Fibroblast of lung (primary cell): ENCODE measurements at regions not wholly inside any gene's neighbourhood (a gene's known extent, or its start where the extent isn't known, plus 50 kb on each side); places are given as distances from the start of the nearest gene placed in this dataset.

Source experiments
- DNase-seq, 2 donors: peaks; one replicate each; pipeline versions ENCODE4 v3.0.0 to v3.0.0-alpha.2; 2010; ENCODE audit warnings: low read depth in 2 of 2
- H2AFZ ChIP-seq: 2 replicates; pipeline ENCODE4 v1.5.1; 2012; ENCODE audit warnings: low read length, control low read depth, inconsistent platforms
- H3K27ac ChIP-seq: 2 replicates; pipeline ENCODE4 v1.5.1; 2011; ENCODE audit warnings: low read length, control low read depth; ENCODE audit not compliant: insufficient read depth
- H3K27me3 ChIP-seq: 2 replicates; pipeline ENCODE4 v1.5.1; 2011; ENCODE audit warnings: mild to moderate bottlenecking, low read length; ENCODE audit not compliant: control insufficient read depth, insufficient read depth
- H3K36me3 ChIP-seq: 2 replicates; pipeline ENCODE4 v1.5.1; 2011; ENCODE audit warnings: low read length; ENCODE audit not compliant: control insufficient read depth, insufficient read depth
- H3K4me1 ChIP-seq: 2 replicates; pipeline ENCODE4 v1.5.1; 2011; ENCODE audit warnings: low read length; ENCODE audit not compliant: control insufficient read depth, insufficient read depth; ENCODE audit errors: extremely low read depth
- H3K4me2 ChIP-seq: 2 replicates; pipeline ENCODE4 v1.5.1; 2011; ENCODE audit warnings: low read length, control low read depth; ENCODE audit not compliant: insufficient read depth; ENCODE audit errors: extremely low read depth
- H3K4me3 ChIP-seq, 4 experiments: fragments of 200-600 bp in 1 of 4; sonication (generic) in 1 of 4; replicated peaks in 1 of 4; 2 replicates each; pipeline ENCODE4 v1.5.1; 2011 to 2016; ENCODE audit warnings: low read length in 4 of 4, low read depth in 3 of 4, mild to moderate bottlenecking in 3 of 4, control low read depth in 2 of 4, inconsistent platforms in 1 of 4, mixed read lengths in 1 of 4; ENCODE audit not compliant: insufficient read depth in 1 of 4; ENCODE audit errors: control extremely low read depth in 1 of 4
- H3K79me2 ChIP-seq: 2 replicates; pipeline ENCODE4 v1.5.1; 2012; ENCODE audit warnings: mild to moderate bottlenecking, low read length, inconsistent platforms; ENCODE audit not compliant: control insufficient read depth, insufficient read depth
- H3K9ac ChIP-seq: 2 replicates; pipeline ENCODE4 v1.5.1; 2011; ENCODE audit warnings: mild to moderate bottlenecking, low read length, control low read depth; ENCODE audit not compliant: insufficient read depth
- H3K9me3 ChIP-seq: 2 replicates; pipeline ENCODE4 v1.5.1; 2012; ENCODE audit warnings: low read depth, low read length; ENCODE audit not compliant: control insufficient read depth, insufficient read depth
- H4K20me1 ChIP-seq: 2 replicates; pipeline ENCODE4 v1.5.1; 2011; ENCODE audit warnings: low read length; ENCODE audit not compliant: control insufficient read depth, insufficient read depth; ENCODE audit errors: extremely low read depth
- EZH2 ChIP-seq: IDR thresholded peaks from 2 replicates; pipeline ENCODE4 v1.5.1; 2012; ENCODE audit warnings: low read length, control low read depth, mild to moderate bottlenecking; ENCODE audit errors: missing control alignments
- TF ChIP-seq, protein P1 (sequence below), 2 donors: IDR thresholded peaks in 1 of 2; conservative IDR thresholded peaks in 1 of 2; 1 replicate in 1 of 2; 2 replicates in 1 of 2; pipeline ENCODE4 v1.5.1; 2011 to 2012; ENCODE audit warnings: low read length in 2 of 2, control low read depth in 1 of 2, inconsistent platforms in 1 of 2, low read depth in 1 of 2, mild to moderate bottlenecking in 1 of 2

DNA sequence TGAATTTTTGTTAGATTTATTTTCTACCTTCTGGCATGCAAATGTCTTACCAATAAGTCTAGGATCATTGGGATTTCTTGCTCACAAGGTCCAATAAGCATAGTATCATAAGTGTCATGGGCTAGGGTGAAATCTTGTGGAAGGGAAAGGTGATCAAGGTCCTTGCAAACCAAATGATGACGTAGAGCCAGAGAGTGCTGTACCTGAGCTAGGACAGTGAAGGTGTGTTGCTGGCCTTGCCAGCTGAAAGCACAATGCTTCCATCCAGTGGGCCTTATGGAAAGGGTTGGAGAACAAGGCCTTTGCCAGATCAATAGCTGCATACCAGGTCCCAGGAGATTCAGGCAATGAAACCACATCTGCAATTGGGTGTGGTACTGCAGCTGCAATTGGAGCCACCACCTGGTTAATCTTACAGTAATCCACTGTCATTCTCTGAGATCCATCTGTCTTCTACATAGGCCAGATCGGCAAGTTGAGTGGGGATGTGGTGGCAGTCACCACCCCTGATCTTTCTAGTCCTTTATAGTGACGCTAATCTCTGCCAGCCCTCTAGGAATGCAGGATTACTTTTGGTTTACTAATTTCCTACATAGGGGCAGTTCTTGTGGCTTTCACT, 208.9 kb upstream of the MYL2 start:
- no peak for DNase-seq
- no peak overlapping the region for H3K27ac ChIP-seq
- no peaks in the 10 kb centered on the region for H3K27me3 ChIP-seq
- no peaks in the 10 kb centered on the region for H4K20me1 ChIP-seq
- no peak overlapping the region for H3K4me3 ChIP-seq
- H2AFZ ChIP-seq: no peak overlapping the region
- no peak overlapping the region for H3K4me2 ChIP-seq
- no peaks in the 10 kb centered on the region for H3K4me1 ChIP-seq
- H3K79me2 ChIP-seq: no peaks in the 10 kb centered on the region
- TF ChIP-seq, protein P1, sequence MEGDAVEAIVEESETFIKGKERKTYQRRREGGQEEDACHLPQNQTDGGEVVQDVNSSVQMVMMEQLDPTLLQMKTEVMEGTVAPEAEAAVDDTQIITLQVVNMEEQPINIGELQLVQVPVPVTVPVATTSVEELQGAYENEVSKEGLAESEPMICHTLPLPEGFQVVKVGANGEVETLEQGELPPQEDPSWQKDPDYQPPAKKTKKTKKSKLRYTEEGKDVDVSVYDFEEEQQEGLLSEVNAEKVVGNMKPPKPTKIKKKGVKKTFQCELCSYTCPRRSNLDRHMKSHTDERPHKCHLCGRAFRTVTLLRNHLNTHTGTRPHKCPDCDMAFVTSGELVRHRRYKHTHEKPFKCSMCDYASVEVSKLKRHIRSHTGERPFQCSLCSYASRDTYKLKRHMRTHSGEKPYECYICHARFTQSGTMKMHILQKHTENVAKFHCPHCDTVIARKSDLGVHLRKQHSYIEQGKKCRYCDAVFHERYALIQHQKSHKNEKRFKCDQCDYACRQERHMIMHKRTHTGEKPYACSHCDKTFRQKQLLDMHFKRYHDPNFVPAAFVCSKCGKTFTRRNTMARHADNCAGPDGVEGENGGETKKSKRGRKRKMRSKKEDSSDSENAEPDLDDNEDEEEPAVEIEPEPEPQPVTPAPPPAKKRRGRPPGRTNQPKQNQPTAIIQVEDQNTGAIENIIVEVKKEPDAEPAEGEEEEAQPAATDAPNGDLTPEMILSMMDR (conservative IDR thresholded peaks at IDR 0.05 in 1 of 2, IDR thresholded peaks at IDR 0.05 in 1 of 2; ENCODE audit: low read depth in 1 of 2, low read length in 2 of 2): no peak
- no peak for TF ChIP-seq EZH2
- H3K36me3 ChIP-seq: no peaks in the 10 kb centered on the region
- H3K9me3 ChIP-seq: no peaks in the 10 kb centered on the region
- H3K9ac ChIP-seq: no peak overlapping the region

DNA sequence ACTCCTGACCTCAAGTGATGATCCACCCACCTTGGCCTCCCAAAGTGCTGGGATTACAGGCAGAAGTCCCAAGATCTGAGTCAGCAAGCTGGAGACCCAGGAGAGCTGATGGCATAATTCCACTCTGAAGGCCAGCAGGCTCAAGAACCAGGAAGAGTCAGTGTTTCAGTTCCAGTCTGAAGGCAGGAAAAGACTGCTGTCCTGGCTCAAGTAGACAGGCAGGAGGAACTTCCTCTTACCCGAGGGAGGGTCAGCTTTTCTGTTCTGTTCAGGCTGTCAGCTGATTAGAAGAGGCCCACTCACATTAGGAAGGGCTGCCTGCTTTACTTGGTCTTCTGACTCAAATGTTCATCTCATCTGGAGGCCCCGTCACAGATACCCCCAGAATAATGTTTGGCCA, 206.0 kb upstream of the MYL2 start:
- Histone ChIP-seq H2AFZ (no peak overlapping the region), H3K9ac (no peak overlapping the region), H3K4me1 (no peaks in the 10 kb centered on the region), H3K36me3 (no peaks in the 10 kb centered on the region), H3K4me2 (no peak overlapping the region), H3K4me3 (no peak overlapping the region), H4K20me1 (no peaks in the 10 kb centered on the region), H3K27me3 (no peaks in the 10 kb centered on the region), H3K79me2 (no peaks in the 10 kb centered on the region), H3K27ac (no peak overlapping the region), H3K9me3 (no peaks in the 10 kb centered on the region)
- TF ChIP-seq, protein P1 (conservative IDR thresholded peaks at IDR 0.05 in 1 of 2, IDR thresholded peaks at IDR 0.05 in 1 of 2; ENCODE audit: low read depth in 1 of 2, low read length in 2 of 2): no peak
- TF ChIP-seq EZH2: no peak
- DNase-seq: no peak

- no peak for DNase-seq
- Histone ChIP-seq H3K4me1 (no peaks in the 10 kb centered on the region), H3K79me2 (no peaks in the 10 kb centered on the region), H4K20me1 (no peaks in the 10 kb centered on the region), H3K9ac (no peak overlapping the region), H2AFZ (no peak overlapping the region), H3K27ac (no peak overlapping the region), H3K9me3 (no peaks in the 10 kb centered on the region), H3K27me3 (no peaks in the 10 kb centered on the region), H3K4me3 (no peak overlapping the region), H3K36me3 (no peaks in the 10 kb centered on the region), H3K4me2 (no peak overlapping the region)
- TF ChIP-seq, protein P1 (conservative IDR thresholded peaks at IDR 0.05 in 1 of 2, IDR thresholded peaks at IDR 0.05 in 1 of 2; ENCODE audit: low read depth in 1 of 2, low read length in 2 of 2): no peak
- TF ChIP-seq EZH2: no peak
These were observed 203.8 kb upstream of the MYL2 start for GRCh38 chr12:111124183-111124582.
